ENCODE measurements at regions not wholly inside any gene's neighbourhood (a gene's known extent, or its start where the extent isn't known, plus 50 kb on each side); places are given as distances from the start of the nearest gene placed in this dataset.
A peak's percentile ranks its signal among the peaks of the same experiment; 100 is the strongest.

DNA sequence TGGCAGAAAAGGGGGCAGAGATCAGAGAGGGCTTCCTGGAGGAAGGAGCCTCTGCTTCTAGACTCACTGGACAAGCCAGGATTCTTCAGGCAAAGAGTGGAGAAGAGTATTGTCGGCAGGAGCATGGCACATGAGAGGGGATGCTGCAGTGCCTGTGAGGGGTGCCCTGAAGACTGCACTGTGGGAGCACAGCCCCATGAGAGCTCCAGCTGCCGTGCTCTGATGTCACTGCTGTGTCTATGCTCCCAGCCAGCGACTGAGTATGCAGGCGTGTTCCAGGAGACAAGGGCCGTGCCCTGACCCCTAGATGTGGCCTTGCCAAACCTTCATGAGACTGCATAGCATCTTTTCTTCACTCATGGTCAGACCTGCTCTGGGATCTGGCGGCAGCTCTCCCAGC, 339.1 kb downstream of the RPS24 start:
- WGBS, 2 donors: 92 to 93% methylated on average over 6 of the region's 6 CpGs
- ATAC-seq (ENCODE audit: insufficient read depth, low FRiP score): no peak
- peaks cover 0 to 59% (median 17%) of the 10 kb centered on the region in 5 donors for H3K4me1 ChIP-seq (ENCODE audit: control insufficient read depth in 5 of 5, insufficient read depth in 5 of 5, low read length in 5 of 5)
- no peaks in the 10 kb centered on the region for H3K27me3 ChIP-seq (ENCODE audit: control insufficient read depth in 3 of 3, insufficient read depth in 3 of 3, low read length in 2 of 3)
- peaks cover 0 to 2% (median 0%) of the 10 kb centered on the region in 4 donors for H3K9me3 ChIP-seq (ENCODE audit: control insufficient read depth in 4 of 4, insufficient read depth in 3 of 4, low read length in 3 of 4)
- no peak overlapping the region for H3K4me3 ChIP-seq
- no peak for TF ChIP-seq CTCF (IDR thresholded peaks at IDR 0.05; ENCODE audit: control extremely low read depth, extremely low read depth)
- no peak overlapping the region for H3K9ac ChIP-seq (ENCODE audit: insufficient read depth in 1 of 2, low read length in 2 of 2)
- H3K27ac ChIP-seq (ENCODE audit: low read depth in 1 of 2, low read length in 1 of 2): no peak overlapping the region
- no peak for DNase-seq
- H3K36me3 ChIP-seq (ENCODE audit: control insufficient read depth in 4 of 4, insufficient read depth in 4 of 4, low read length in 4 of 4): no peaks in the 10 kb centered on the region

DNA sequence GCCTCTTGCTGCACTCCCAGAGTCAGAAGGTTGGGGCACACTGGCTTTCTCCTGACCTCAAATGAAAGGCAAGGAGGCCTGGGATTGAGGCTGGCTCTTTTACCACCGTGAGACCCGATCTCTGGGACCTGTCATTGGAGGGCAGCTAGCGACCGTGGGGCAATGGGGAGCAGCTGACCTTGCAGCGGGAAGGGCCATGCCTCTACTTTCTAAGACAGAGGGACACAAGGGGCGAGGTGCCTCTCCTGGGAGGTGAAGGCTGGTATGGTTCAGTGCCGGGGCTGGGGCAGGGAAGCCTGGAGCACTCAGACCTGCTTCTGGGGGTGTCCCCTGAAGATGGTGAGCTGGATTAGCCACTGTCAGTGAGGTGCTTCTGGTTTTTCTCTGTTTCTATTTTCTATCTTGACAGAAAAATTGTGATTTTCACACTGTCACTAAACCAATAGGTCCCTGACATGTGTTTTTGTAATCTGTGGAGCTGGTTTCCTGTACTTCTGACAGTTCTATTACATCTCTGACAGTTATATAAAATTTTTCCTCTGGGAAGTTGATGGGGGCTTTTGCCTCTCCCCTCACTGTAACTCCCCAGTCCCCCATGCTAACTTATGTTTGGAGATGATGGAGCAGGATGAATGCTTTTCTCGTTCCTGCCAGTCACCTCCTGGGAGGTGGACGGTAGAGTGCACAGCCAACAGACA, 340.8 kb downstream of the RPS24 start:
- Histone ChIP-seq H3K27ac (ENCODE audit: low read depth in 1 of 2, low read length in 1 of 2) (no peak overlapping the region), H3K4me1 (ENCODE audit: control insufficient read depth in 5 of 5, insufficient read depth in 5 of 5, low read length in 5 of 5) (peaks cover 0 to 48% (median 21%) of the 10 kb centered on the region in 5 donors), H3K9ac (ENCODE audit: insufficient read depth in 1 of 2, low read length in 2 of 2) (no peak overlapping the region), H3K36me3 (ENCODE audit: control insufficient read depth in 4 of 4, insufficient read depth in 4 of 4, low read length in 4 of 4) (no peaks in the 10 kb centered on the region), H3K9me3 (ENCODE audit: control insufficient read depth in 4 of 4, insufficient read depth in 3 of 4, low read length in 3 of 4) (peaks cover 0 to 3% (median 1%) of the 10 kb centered on the region in 4 donors), H3K27me3 (ENCODE audit: control insufficient read depth in 3 of 3, insufficient read depth in 3 of 3, low read length in 2 of 3) (no peaks in the 10 kb centered on the region), H3K4me3 (no peak overlapping the region)
- DNase-seq (no peak), ATAC-seq (ENCODE audit: insufficient read depth, low FRiP score) (no peak)
- no peak for TF ChIP-seq CTCF (IDR thresholded peaks at IDR 0.05; ENCODE audit: control extremely low read depth, extremely low read depth)
- 88 to 89% methylated on average over 9 of the region's 9 CpGs for WGBS, 2 donors

GRCh38 chr10:78375854-78376785, 342.5 kb downstream of the RPS24 start:
- no peak overlapping the region for H3K4me3 ChIP-seq
- 81 to 87% methylated on average over 17 of the region's 17 CpGs for WGBS, 2 donors
- no peak overlapping the region for H3K9ac ChIP-seq (ENCODE audit: insufficient read depth in 1 of 2, low read length in 2 of 2)
- H3K36me3 ChIP-seq (ENCODE audit: control insufficient read depth in 4 of 4, insufficient read depth in 4 of 4, low read length in 4 of 4): no peaks in the 10 kb centered on the region
- peaks cover 0 to 32% (median 21%) of the 10 kb centered on the region in 5 donors for H3K4me1 ChIP-seq (ENCODE audit: control insufficient read depth in 5 of 5, insufficient read depth in 5 of 5, low read length in 5 of 5)
- H3K27ac ChIP-seq (ENCODE audit: low read depth in 1 of 2, low read length in 1 of 2): no peak overlapping the region
- peak; percentile 67 to 74 (median 68) for DNase-seq
- ATAC-seq (ENCODE audit: insufficient read depth, low FRiP score): no peak
- no peak for TF ChIP-seq CTCF (IDR thresholded peaks at IDR 0.05; ENCODE audit: control extremely low read depth, extremely low read depth)
- H3K27me3 ChIP-seq (ENCODE audit: control insufficient read depth in 3 of 3, insufficient read depth in 3 of 3, low read length in 2 of 3): no peaks in the 10 kb centered on the region
- H3K9me3 ChIP-seq (ENCODE audit: control insufficient read depth in 4 of 4, insufficient read depth in 3 of 4, low read length in 3 of 4): peaks cover 0 to 6% (median 2%) of the 10 kb centered on the region in 4 donors

Measured in lung (tissue), 11 donors.